HG02852 (cell line): ENCODE measurements at regions not wholly inside any gene's neighbourhood (a gene's known extent, or its start where the extent isn't known, plus 50 kb on each side); places are given as distances from the start of the nearest gene placed in this dataset.

Experiments
- ATAC-seq: cut with Tn5 transposase; IDR thresholded peaks from one replicate; pipeline ENCODE4 v1.9.1; 2021; ENCODE audit warnings: mild to moderate bottlenecking, moderate library complexity; ENCODE audit not compliant: unreplicated experiment

- ATAC-seq, result no peak
Measured at GRCh38 chr17:69761767-69762321, 313.2 kb upstream of the KCNJ16 start.

- no peak for ATAC-seq
Measured at GRCh38 chr17:69762359-69762758, 312.7 kb upstream of the KCNJ16 start.

DNA sequence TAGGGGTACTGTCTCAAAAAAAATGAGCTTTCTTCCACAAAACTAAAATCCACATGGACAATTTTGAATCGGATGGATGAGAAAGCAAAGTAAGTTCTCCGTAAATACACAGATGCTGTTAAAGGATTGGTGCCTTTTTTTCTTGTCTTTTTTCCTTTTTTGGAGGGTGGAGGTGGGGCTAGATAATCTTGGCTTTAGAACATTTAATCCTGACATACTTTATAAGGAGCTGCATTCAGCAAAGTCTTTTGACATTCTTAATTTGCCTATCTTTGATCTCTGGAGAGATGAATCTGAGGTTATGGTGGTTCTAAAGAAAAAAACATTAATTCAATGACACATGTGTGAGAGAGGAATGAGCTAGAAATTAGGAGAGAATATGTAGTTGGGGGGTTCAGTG, 312.3 kb upstream of the KCNJ16 start:
- ATAC-seq, result no peak

GRCh38 chr17:69763503-69763902, 311.5 kb upstream of the KCNJ16 start:
- ATAC-seq, result no peak

DNA sequence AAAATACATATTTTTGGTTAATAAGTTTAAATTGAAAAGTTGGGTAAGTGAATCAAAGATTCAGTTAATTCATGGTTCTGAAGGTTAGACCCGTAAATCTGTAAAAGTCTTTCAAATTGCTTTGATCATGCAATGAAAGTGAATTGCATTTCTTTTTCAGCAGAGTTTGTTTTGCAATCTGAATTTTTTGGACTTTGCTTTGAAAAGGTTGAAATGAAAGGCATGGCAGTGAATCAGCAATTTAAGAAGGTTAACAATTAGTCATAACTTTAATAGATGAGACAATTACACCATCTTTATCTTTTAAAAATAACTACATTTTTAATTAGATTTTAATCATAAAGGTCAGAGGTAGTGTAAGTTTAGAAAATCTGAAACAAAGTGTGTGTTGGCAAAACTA, 310.9 kb upstream of the KCNJ16 start:
- no peak for ATAC-seq

GRCh38 chr17:69769050-69769449, 306.0 kb upstream of the KCNJ16 start:
- ATAC-seq, result no peak

GRCh38 chr17:69773081-69773480, 301.9 kb upstream of the KCNJ16 start:
- ATAC-seq, result no peak

GRCh38 chr17:69779378-69780214, 295.4 kb upstream of the KCNJ16 start:
- ATAC-seq, result no peak

DNA sequence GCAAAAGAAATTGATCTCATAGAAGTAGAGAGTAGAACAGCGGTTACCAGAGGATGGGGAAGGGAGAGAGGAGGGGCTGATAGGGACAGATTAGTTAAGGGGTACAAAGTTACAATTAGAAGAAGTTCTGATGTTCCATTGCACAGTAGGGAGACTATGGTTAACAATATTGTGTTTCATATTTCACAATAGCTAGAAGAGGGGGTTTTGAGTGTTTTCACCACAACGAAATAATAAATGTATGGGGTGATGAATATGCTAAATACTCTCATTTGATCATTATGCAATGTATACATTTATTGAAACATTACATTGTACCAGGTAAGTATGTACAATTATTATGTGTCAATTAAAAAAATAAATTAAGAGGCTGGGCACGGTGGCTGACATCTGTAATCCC, 291.2 kb upstream of the KCNJ16 start:
- no peak for ATAC-seq

DNA sequence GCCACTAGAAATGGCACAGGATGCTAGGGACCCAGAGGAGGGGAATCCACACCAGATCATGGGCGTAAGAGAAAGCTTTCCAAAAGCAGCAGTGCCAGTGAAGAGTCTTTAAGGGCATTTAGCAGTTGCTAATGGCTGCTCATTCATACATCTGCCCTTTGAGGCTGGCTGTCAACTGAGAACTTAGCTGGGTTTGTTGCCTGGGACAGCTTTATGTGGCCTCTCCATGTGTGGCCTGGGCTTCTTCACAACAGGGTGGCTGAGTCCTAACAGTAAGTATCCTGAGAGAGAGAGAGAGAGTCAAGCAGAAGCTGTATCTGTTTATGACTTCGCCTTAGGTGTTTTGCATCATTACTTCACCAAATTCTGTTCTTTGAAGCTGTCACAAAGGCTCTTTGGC, 286.1 kb upstream of the KCNJ16 start:
- ATAC-seq, result no peak

GRCh38 chr17:69796078-69796477, 278.9 kb upstream of the KCNJ16 start:
- no peak for ATAC-seq

- no peak for ATAC-seq
Measured at GRCh38 chr17:69800870-69801269, 274.2 kb upstream of the KCNJ16 start.

GRCh38 chr17:69801368-69801767, 273.7 kb upstream of the KCNJ16 start:
- ATAC-seq, result no peak

DNA sequence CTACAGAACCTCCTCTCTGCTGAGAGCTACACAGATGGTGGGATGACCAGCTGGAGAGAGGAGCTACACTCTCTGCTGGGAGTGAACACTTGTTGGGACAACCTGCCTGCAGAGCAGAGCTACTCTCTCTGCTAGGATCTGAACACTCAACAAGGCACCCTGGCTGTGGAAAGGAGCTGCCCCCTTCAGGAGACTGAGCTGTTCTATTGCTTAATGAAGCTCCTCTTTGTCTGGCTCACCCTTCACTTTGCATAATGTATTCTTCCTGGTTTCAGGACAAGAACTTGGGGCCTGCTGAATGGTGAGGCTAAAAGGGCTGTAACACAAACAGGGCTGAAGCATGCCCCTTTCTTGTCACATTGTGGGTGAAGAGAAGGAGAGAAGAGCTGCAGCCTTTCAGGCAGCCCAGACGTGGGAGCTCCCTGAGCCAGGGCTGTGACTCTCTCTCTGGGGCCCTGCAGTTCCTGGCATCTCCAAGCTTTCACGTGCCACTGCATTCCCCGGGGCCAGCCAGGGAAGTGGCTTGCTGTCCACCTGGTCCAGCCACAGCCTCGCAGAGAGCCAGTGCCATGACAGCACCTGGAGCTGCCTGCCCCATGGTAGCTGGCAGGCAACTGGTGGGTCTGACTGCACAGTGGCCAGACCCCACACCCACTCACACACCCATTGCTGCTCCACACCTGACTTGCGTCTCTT, 272.8 kb upstream of the KCNJ16 start:
- ATAC-seq, result no peak

DNA sequence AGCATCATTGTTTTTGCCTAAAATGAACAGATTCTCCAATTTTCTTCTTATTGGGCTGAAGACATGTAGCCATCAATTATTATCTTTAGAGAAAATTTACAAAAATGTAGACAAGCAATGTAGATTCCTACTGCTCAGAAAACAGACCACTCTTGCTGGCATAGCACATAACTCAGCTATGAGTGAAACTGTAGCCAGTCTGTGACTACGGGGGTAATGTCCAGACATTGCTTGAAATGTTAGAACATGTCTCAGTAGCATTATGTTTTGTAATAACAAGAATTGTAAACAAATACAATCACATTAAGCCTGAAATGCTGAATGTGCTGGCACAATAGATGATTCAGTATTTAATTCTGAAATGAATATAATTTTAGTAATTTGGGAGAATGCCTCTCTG, 265.7 kb upstream of the KCNJ16 start:
- ATAC-seq, result no peak

GRCh38 chr17:69810326-69810965, 264.6 kb upstream of the KCNJ16 start:
- no peak for ATAC-seq

DNA sequence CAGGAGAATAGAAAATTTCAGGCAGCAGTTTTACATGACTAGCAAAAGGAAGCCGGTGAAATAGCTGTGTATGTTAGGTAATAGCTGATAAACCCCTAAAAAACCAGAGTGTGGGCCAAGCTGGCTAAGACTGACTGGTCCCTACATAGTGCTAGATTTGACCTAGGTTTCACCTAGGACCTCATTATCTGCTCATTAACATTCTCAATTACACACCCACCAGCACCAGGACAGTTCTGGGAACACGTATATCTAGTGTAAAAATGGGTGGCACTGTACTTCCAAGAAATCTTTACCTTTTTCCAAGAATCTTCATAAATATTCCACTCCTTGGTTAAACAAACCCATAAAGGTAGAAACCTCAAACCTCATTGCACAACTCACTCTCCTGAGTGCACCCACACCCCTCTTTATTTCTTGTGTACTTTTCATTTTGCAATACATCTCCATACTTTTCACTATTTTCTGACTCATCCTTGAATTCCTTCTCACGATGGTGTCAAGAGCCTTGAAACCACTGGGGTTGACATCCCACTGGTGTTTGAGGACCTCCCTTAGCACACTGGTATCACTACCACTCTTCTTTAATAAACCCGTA, 262.7 kb upstream of the KCNJ16 start:
- no peak for ATAC-seq

DNA sequence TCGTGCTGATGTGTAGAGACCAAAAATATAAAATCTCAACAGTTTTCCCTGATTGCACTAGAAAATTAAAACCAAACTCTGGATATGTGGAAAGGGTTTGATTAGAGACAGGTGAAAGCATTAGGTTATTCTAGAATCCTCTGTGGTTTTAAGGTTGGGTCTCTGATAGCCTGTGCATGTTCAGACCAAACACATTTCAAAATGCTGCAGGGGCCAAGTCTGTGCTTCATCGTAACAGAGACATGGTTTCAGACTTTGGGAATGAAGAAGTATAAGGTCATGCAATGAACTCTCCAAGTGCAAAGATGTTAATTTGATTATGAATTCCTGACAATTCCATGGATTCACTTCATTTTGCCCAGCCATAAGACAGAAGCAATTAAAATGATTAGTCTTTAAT, 261.0 kb upstream of the KCNJ16 start:
- no peak for ATAC-seq

DNA sequence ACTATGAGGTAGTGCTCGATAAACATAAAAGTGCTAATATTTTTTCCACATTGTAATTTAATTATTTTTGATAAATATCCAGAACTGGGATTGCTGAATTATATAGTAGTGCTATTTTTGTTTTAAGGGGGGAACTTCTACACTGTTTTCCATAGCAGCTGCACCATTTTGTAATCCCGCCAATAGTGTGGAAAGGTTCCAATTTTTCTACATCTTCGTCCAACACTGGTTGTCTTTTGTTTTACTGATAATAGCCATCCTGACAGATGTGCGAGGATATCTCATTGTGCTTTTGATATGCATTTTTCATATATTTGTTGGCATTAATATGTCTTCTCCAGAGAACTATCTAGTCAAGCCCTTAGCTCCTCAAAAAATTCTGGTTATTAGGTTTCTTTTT, 259.6 kb upstream of the KCNJ16 start:
- no peak for ATAC-seq

DNA sequence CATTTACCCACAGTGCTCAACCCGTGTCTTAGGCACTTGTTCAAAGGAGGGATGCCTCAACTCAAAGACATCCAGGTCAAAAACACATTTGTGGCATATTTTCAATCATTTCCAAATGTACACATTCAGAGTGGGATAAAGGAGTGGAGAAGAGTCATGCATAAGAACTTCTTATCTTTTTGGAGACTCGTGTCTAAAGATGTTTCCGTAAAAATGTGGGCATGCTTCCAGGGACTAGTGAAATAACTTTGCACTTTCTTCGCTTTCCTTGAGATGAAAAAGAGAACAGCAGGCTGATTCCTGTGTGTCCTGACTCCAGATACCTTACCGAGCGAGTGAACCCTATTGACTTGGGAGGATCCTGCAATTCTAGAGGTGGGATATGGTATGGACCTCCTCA, 256.6 kb upstream of the KCNJ16 start:
- no peak for ATAC-seq
